ENCODE measurements at regions not wholly inside any gene's neighbourhood (a gene's known extent, or its start where the extent isn't known, plus 50 kb on each side); places are given as distances from the start of the nearest gene placed in this dataset.
"Not testable (repeated sequence)": the region's sequence is repeated elsewhere in the genome, so short reads cannot be mapped to it uniquely, and the experiment has no call there.

DNA sequence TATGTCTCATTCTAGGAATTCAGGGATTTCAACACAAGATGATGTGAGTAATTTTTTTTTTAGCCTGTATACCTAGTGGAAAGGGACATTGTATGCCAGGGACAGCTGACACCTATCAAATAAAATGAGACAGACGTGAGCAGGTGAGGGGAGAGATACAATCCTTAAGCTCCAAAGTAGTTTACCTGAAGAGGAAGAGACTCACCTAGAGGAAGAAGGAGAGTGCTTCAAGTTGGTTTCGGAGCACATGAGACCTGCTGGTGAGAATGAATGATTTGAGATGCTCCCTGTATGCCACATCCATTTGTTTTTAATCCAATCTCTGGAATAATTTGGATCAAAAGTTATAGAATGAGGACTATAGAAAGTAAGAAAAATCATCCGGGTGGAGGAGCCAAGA is 915.4 kb upstream of the FBXO33 start:
- DNase-seq (ENCODE audit: low spot score in 2 of 2), result no peak
- WGBS, 2 donors, result 88 to 89% methylated on average over 3 of the region's 3 CpGs
- H3K4me3 ChIP-seq (ENCODE audit: low read depth, poor library complexity, severe bottlenecking), result no peak overlapping the region
- intact Hi-C loops (cut with DNase I; ENCODE audit: low total_unique reads), result no loop called here
- no peak for TF ChIP-seq POLR2A (IDR thresholded peaks at IDR 0.05)
- TF ChIP-seq, protein P1, sequence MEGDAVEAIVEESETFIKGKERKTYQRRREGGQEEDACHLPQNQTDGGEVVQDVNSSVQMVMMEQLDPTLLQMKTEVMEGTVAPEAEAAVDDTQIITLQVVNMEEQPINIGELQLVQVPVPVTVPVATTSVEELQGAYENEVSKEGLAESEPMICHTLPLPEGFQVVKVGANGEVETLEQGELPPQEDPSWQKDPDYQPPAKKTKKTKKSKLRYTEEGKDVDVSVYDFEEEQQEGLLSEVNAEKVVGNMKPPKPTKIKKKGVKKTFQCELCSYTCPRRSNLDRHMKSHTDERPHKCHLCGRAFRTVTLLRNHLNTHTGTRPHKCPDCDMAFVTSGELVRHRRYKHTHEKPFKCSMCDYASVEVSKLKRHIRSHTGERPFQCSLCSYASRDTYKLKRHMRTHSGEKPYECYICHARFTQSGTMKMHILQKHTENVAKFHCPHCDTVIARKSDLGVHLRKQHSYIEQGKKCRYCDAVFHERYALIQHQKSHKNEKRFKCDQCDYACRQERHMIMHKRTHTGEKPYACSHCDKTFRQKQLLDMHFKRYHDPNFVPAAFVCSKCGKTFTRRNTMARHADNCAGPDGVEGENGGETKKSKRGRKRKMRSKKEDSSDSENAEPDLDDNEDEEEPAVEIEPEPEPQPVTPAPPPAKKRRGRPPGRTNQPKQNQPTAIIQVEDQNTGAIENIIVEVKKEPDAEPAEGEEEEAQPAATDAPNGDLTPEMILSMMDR (IDR thresholded peaks at IDR 0.05), result no peak

DNA sequence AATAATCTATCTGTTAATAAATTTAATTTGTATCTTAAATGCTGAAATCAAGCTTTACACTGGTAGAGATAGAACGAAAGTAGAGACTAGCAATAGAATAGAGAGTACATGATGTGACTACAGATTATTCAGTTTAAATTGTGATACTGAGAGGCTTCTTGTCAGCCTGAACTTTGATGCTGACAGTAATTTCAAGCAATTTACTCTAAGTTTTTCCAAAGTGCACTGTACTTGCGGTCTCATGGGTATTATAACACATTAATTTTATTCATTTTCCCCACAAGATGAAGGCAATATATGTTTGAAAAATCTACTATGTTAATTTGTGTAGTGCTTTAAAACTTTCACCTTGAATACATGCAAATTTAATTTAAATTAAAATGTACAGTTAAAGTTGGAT is 914.0 kb upstream of the FBXO33 start:
- no peak overlapping the region for H3K4me3 ChIP-seq (ENCODE audit: low read depth, poor library complexity, severe bottlenecking)
- intact Hi-C loops (cut with DNase I; ENCODE audit: low total_unique reads), result no loop called here
- 92 to 95% methylated on average over 2 of the region's 2 CpGs for WGBS, 2 donors
- no peak for TF ChIP-seq POLR2A (IDR thresholded peaks at IDR 0.05)
- TF ChIP-seq, protein P1 (IDR thresholded peaks at IDR 0.05), result no peak
- DNase-seq (ENCODE audit: low spot score in 2 of 2), result no peak

DNA sequence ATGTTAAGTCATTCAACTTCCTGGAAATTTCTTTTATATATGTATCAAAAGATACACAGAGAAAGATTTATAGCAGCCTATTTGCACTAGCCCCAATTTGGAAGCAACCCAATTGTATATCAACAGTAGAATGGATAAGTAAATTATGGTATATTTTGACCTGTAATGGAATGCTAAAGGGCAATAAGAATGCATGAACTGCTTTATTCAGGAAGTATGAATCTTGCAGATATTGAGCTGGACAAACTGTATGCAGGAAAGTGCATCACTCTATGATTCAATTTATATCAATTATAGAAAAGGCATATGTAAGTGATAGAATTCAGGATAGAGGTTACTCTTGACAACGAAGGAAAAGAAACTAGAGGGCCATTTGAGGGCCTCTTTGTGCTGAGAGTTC is 913.1 kb upstream of the FBXO33 start:
- intact Hi-C loops (cut with DNase I; ENCODE audit: low total_unique reads), result no loop called here
- DNase-seq (ENCODE audit: low spot score in 2 of 2), result no peak
- TF ChIP-seq POLR2A (IDR thresholded peaks at IDR 0.05), result no peak
- TF ChIP-seq, protein P1 (IDR thresholded peaks at IDR 0.05), result no peak
- 71 to 76% methylated on average over 1 of the region's 1 CpG for WGBS, 2 donors
- no peak overlapping the region for H3K4me3 ChIP-seq (ENCODE audit: low read depth, poor library complexity, severe bottlenecking)

DNA sequence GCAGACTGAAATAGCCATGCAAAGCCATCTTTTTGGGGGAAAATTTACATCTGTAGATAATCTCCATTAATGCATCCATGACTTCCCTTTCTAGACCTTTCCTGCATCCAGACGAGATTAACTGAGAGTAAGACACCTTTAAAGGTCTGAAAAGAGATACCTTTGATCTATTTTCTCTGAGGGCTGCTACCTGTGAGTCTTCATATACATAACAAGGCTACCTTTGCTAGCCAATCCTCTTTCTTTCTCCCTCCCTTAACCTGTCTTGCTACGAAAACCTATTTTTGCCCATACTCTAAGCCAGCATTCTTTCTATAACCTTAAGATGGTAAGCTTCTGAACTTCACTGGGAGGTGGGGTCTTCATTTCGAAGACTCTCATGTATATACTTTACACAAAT is 908.5 kb upstream of the FBXO33 start:
- no peak overlapping the region for H3K4me3 ChIP-seq (ENCODE audit: low read depth, poor library complexity, severe bottlenecking)
- TF ChIP-seq, protein P1 (IDR thresholded peaks at IDR 0.05), result no peak
- no peak for TF ChIP-seq POLR2A (IDR thresholded peaks at IDR 0.05)
- intact Hi-C loops (cut with DNase I; ENCODE audit: low total_unique reads), result no loop called here
- WGBS, 2 donors, result 70 to 79% methylated on average over 3 of the region's 3 CpGs
- DNase-seq (ENCODE audit: low spot score in 2 of 2), result no peak

DNA sequence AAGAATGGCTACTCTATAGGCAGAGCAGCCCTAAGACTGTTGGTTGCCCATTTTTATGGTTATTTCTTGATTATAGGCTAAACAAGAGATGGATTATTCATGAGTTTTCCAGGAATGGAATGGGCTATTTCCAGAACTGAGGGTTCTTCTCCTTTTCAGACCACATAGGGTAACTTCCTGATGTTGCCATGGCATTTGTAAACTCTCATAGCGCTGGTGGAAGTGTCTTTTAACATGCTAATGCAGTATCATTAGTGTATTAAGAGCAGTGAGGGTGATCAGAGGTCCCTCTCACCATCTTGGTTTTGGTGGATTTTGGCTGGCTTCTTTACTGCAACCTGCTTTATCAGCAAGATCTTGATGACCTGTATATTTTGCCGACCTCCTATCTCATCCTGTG is 904.6 kb upstream of the FBXO33 start:
- intact Hi-C loops (cut with DNase I; ENCODE audit: low total_unique reads), result no loop called here
- 59 to 71% methylated on average over 2 of the region's 2 CpGs for WGBS, 2 donors
- H3K4me3 ChIP-seq (ENCODE audit: low read depth, poor library complexity, severe bottlenecking), result no peak overlapping the region
- no peak for DNase-seq (ENCODE audit: low spot score in 2 of 2)
- no peak for TF ChIP-seq POLR2A (IDR thresholded peaks at IDR 0.05)
- TF ChIP-seq, protein P1 (IDR thresholded peaks at IDR 0.05), result no peak

DNA sequence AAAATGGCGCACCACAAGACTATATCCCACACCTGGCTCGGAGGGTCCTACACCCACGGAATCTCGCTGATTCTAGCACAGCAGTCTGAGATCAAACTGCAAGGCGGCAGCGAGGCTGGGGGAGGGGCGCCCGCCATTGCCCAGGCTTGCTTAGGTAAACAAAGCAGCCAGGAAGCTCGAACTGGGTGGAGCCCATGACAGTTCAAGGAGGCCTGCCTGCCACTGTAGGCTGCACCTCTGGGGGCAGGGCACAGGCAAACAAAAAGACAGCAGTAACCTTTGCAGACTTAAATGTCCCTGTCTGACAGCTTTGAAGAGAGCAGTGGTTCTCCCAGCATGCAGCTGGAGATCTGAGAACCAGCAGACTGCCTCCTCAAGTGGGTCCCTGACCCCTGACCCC is 894.3 kb upstream of the FBXO33 start:
- H3K4me3 ChIP-seq (ENCODE audit: low read depth, poor library complexity, severe bottlenecking); intact Hi-C loops (cut with DNase I; ENCODE audit: low total_unique reads); DNase-seq (ENCODE audit: low spot score in 2 of 2): not testable (repeated sequence)
- 72 to 83% methylated on average over 6 to 9 of the region's 9 CpGs for WGBS, 2 donors
